ENCODE measurements at regions not wholly inside any gene's neighbourhood (a gene's known extent, or its start where the extent isn't known, plus 50 kb on each side); places are given as distances from the start of the nearest gene placed in this dataset.

GRCh38 chr1:39154553-39155421 is 49.7 kb upstream of the MACF1 start (continued):
- TF ChIP-seq SRSF7 (optimal IDR thresholded peaks at IDR 0.05; ENCODE audit: low read depth, low read length) (no peak), STAG1 (CRISPR knock-in tag; IDR thresholded peaks at IDR 0.05; ENCODE audit: borderline replicate concordance) (no peak), MAFK (IDR thresholded peaks at IDR 0.05; ENCODE audit: low read length) (peak; percentile 35; the same call in 1 of the 2 replicates), TRIM25 (IDR thresholded peaks at IDR 0.05; ENCODE audit: borderline replicate concordance) (no peak), ADNP (tag; IDR thresholded peaks at IDR 0.05) (no peak), GTF2B (IDR thresholded peaks at IDR 0.05; ENCODE audit: extremely low read depth, insufficient read length) (no peak), NFXL1 (CRISPR knock-in tag; IDR thresholded peaks at IDR 0.05) (no peak), MBD1 (CRISPR knock-in tag; IDR thresholded peaks at IDR 0.05) (no peak), TCF7L2 (IDR thresholded peaks at IDR 0.05; ENCODE audit: low read depth, low read length) (no peak), CEBPB (tag; IDR thresholded peaks at IDR 0.05) (no peak), PHF20 (IDR thresholded peaks at IDR 0.05; ENCODE audit: partially characterized antibody) (no peak), SMARCE1 (IDR thresholded peaks at IDR 0.05) (peak; percentile 66; the same call in 1 of the 2 replicates), TRIM24 (IDR thresholded peaks at IDR 0.05) (no peak), RBBP5 (IDR thresholded peaks at IDR 0.05; ENCODE audit: borderline replicate concordance, insufficient read depth, low read length, poor library complexity, severe bottlenecking) (no peak), PRDM10 (IDR thresholded peaks at IDR 0.05; ENCODE audit: partially characterized antibody) (no peak), KAT2B (IDR thresholded peaks at IDR 0.05; ENCODE audit: low read depth, low read length) (no peak), FUS (optimal IDR thresholded peaks at IDR 0.05; ENCODE audit: low read depth, low read length) (no peak), ZNF324 (CRISPR knock-in tag; IDR thresholded peaks at IDR 0.05) (no peak), SRSF9 (IDR thresholded peaks at IDR 0.05; ENCODE audit: borderline replicate concordance, low read depth, low read length) (no peak), POLR2H (tag; IDR thresholded peaks at IDR 0.05; ENCODE audit: low read depth) (no peak)
